GM21381 (cell line): ENCODE measurements at regions not wholly inside any gene's neighbourhood (a gene's known extent, or its start where the extent isn't known, plus 50 kb on each side); places are given as distances from the start of the nearest gene placed in this dataset.
"Not testable (repeated sequence)": the region's sequence is repeated elsewhere in the genome, so short reads cannot be mapped to it uniquely, and the experiment has no call there.

Experiments
- ATAC-seq: cut with Tn5 transposase; IDR thresholded peaks from one replicate; pipeline ENCODE4 v1.9.1; 2021; ENCODE audit warnings: mild to moderate bottlenecking, moderate library complexity; ENCODE audit not compliant: unreplicated experiment

DNA sequence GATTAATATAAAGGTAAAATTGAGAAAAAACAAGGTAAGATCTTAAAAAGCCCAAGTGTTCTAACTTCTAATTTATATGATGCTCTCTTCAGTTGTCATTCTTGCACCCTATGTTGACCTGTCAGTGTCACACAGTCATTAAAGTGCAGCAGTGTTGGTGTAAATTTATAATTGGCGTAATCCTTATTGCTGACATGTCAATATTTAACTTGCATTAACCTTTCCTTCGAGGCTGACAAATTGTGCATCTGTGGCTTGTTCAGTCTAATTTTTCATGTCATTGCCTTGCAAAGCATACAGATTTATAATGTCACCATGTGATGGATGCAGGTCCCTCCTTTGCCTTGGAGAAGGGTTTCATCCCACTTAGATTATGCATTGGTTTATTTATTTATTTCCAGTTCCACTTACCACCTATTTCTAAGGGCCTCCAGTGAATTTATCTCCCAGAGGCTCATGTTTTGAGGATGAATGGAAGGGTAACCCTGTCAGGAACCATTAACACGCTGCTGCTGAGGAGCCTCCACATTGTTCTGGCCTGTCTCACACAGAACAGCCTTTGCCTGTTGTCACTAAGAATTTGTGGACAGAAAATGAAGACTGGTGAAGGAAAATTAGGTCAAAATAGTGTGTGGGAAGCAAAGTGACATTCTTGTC is 1098.5 kb upstream of the LCORL start:
- ATAC-seq: no peak

GRCh38 chr4:19117022-19117421 is 1095.5 kb upstream of the LCORL start:
- ATAC-seq: no peak

- no peak for ATAC-seq
These were observed 1082.6 kb upstream of the LCORL start for GRCh38 chr4:19104176-19104575.

DNA sequence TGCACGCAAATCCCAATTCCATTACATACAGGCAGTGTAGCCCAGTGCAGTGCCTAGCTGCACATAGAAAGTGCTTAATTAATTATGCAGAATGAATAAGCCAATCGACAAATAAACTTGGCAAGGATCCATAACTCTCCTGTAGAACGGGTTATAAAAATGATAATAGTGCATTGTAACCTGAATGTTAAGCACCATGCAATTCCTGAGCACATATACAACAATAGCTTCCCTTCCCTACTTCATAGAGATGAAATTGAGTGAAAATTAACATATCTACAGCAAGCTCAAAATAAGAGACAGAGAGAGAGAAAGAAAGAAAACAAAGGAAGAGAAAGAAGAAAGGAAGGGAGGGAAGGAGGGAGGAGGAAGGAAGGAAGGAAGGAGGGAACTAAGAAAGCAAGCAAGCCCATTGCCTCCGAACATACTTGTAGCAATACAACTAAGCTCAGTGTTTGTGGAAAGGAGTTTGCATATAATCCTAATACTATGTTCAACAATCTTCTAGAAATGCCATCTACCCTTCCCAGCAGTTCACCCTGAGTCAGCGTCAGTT is 1074.0 kb upstream of the LCORL start:
- no peak for ATAC-seq

GRCh38 chr4:19093951-19094350 is 1072.4 kb upstream of the LCORL start:
- no peak for ATAC-seq

DNA sequence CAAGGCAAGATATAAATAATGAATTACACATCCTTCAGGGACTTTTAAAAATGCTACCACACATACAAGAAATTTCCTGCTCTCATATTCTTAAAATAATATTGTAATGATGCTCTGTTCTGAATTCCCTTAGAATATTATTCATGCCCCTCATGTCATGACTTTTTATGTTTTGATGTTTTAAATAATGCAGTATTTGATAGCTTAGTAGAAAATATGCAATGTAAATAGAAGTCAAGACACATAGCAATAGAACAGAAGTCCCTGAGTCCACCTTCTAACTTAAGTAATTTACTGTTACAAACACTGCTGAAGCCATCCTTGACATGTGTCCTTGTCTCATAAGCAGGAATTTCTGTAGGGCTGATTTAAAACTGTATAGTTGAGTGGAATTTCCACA is 1071.2 kb upstream of the LCORL start:
- ATAC-seq: no peak

GRCh38 chr4:19074036-19074435 is 1052.5 kb upstream of the LCORL start:
- no peak for ATAC-seq

DNA sequence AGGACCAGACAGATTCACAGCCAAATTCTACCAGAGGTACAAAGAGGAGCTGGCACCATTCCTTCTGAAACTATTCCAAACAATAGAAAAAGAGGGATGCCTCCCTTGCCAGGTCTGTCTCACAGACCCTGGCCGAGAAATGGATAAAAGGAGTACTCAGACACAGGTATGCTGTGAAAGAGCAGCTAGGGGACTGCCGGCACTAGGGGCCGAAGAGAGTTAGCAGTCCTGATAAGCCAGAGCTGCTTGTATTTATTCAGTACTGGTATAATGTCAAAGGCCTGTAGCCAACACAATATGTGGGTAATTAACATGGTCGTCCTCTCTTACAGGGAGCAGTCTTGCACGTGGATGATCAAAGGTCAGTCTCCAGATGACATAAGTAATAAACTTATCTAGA is 1042.1 kb upstream of the LCORL start:
- no peak for ATAC-seq

GRCh38 chr4:19054916-19055315 is 1033.4 kb upstream of the LCORL start:
- no peak for ATAC-seq

GRCh38 chr4:19051831-19052230 is 1030.3 kb upstream of the LCORL start:
- ATAC-seq: no peak

- no peak for ATAC-seq
These were observed 1025.8 kb upstream of the LCORL start for GRCh38 chr4:19047279-19047880.

- no peak for ATAC-seq
These were observed 1018.3 kb upstream of the LCORL start for GRCh38 chr4:19039816-19040215.

GRCh38 chr4:19038231-19038630 is 1016.7 kb upstream of the LCORL start:
- ATAC-seq: no peak

DNA sequence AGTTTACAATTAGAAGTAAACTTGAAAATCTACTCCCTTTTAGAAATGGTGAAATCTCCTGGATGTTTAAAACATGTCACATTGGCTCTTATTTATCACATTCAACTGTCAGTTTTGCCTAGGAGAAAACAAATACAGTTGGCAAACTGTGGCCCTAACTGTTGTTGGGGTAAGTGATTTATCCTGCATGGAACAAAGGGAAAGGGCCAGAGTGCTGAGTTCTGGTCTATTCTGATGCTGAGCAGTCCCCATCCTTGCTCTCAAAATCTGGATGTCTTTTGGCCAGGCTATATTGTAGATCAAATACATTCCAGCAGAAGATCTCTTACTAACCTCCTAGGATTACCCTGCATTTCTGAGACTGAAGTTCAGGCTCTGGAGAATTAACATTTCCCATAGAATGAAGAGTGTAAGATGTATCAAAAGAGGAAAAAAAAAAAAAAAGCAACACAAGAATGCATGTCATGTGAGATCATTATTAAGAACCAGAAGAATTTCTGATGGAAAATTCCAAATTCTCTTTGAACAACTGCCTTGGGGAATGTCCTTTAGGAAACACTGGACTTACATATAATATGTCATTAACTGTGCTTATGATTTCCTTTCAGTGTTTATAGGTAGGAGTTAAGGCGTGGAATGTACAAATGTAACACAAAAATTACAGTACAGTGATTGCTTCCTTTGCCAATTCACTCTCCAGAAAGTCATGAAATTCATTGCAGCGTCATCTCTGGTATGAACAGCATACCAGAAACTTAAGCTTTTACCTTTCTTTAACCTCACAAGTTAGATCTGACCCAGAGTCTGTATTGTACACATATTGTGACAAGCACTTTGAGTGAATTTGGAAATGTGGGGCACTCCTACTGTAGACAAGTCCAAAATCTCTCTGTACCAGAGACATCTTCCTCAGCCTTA is 1012.5 kb upstream of the LCORL start:
- no peak for ATAC-seq

DNA sequence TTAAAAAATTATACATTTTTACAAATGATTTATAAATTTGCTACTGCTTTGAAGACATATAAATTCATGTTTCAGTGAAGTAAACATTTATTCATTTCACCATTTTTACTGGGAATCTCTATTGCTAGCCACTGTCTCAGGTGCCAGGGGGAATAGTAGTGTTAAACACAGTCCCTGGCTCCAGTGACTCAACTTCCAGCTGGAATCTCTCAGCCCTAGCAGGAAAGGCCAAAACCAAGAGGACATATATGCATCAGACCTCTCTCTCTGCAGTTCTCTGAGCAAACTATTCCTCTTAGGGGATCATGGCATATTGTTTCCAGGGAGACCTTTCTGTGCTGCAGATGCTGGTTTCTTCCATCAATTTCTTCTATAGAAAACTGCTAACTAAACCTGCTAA is 1009.0 kb upstream of the LCORL start:
- no peak for ATAC-seq

- ATAC-seq: no peak
These were observed 1008.5 kb upstream of the LCORL start for GRCh38 chr4:19030048-19030447.

DNA sequence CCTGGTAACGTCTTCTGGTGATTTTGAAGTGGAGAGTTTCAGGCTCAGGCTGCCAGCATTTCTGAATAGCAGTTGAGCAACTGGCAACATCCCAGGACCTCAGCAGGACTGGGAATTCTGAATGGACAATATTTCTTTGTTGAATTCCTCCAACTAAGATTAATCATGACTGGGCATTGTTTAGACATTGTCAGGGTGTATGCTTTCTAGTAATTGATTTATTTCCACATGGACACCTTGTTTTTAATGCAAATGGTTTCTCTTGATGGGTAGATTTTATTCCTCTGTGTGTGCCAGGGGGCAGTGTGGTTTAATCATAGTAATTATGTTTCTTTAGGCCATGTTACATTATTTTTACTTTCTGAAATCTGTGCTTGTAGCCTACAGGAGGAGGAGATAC is 1004.7 kb upstream of the LCORL start:
- no peak for ATAC-seq

GRCh38 chr4:19025031-19025430 is 1003.5 kb upstream of the LCORL start:
- no peak for ATAC-seq

- ATAC-seq: no peak
These were observed 1002.5 kb upstream of the LCORL start for GRCh38 chr4:19024047-19024446.

- no peak for ATAC-seq
These were observed 1000.1 kb upstream of the LCORL start for GRCh38 chr4:19021617-19022016.

- ATAC-seq: not testable (repeated sequence)
These were observed 995.0 kb upstream of the LCORL start for GRCh38 chr4:19016550-19016949.

- ATAC-seq: no peak
These were observed 993.0 kb upstream of the LCORL start for GRCh38 chr4:19014594-19014993.
